GM12872 (cell line): ENCODE measurements at regions not wholly inside any gene's neighbourhood (a gene's known extent, or its start where the extent isn't known, plus 50 kb on each side); places are given as distances from the start of the nearest gene placed in this dataset.

ENCODE experiments used
- CTCF ChIP-seq: IDR thresholded peaks from 3 replicates; pipeline ENCODE4 v1.5.1; 2011; ENCODE audit warnings: low read depth, mild to moderate bottlenecking, low read length, moderate library complexity; ENCODE audit not compliant: insufficient read depth

- TF ChIP-seq CTCF, result no peak
These were observed 88.0 kb upstream of the MANEA start for GRCh38 chr6:95489185-95489863.

- TF ChIP-seq CTCF, result no peak
These were observed 80.4 kb upstream of the MANEA start for GRCh38 chr6:95496769-95497426.

GRCh38 chr6:95501032-95501904 lies 76.1 kb upstream of the MANEA start:
- TF ChIP-seq CTCF, result no peak

- TF ChIP-seq CTCF, result no peak
These were observed 73.8 kb upstream of the MANEA start for GRCh38 chr6:95503568-95503967.

GRCh38 chr6:95511404-95511803 lies 65.9 kb upstream of the MANEA start:
- TF ChIP-seq CTCF, result no peak

GRCh38 chr6:95515975-95516374 lies 61.4 kb upstream of the MANEA start:
- no peak for TF ChIP-seq CTCF

- no peak for TF ChIP-seq CTCF
These were observed 60.3 kb upstream of the MANEA start for GRCh38 chr6:95517004-95517403.
